GM12878 (cell line): ENCODE measurements at regions not wholly inside any gene's neighbourhood (a gene's known extent, or its start where the extent isn't known, plus 50 kb on each side); places are given as distances from the start of the nearest gene placed in this dataset.
"Not testable (repeated sequence)": the region's sequence is repeated elsewhere in the genome, so short reads cannot be mapped to it uniquely, and the experiment has no call there.

Experiments used
- ATAC-seq: fragments of 200-7000 bp; cut with Tn5 transposase; 3 replicates; pipeline ENCODE4 v1.9.1; 2020; ENCODE audit warnings: mild to moderate bottlenecking, moderate library complexity
- BruUV-seq: library from RNA; stranded (reverse); fragments of 400-500 nt; replicated peaks from 2 replicates; lab custom pipeline; 2021; lab: Mats Ljungman, UMichigan
- CTCF ChIA-PET: fragments of 300-600 bp; sonication (Branson Sonifier 250); formaldehyde crosslinking; extraction: SDS; loops from one replicate; lab custom pipeline; 2021; ENCODE audit warnings: inconsistent platforms; lab: Yijun Ruan, JAX
- POLR2A ChIA-PET: fragments of 350-600 bp; formaldehyde crosslinking; extraction: SDS; loops from one replicate; lab custom pipeline; 2021; ENCODE audit warnings: inconsistent platforms; lab: Charles Lee
- RAD21 ChIA-PET: fragments of 300-600 bp; sonication (Branson Sonifier 250); formaldehyde crosslinking; loops from one replicate; lab custom pipeline; 2023; ENCODE audit warnings: antibody characterized with exemption; ENCODE audit not compliant: unreplicated experiment; lab: Charles Lee
- SMC1A ChIA-PET: fragments of 300-600 bp; sonication (Branson Sonifier 250); formaldehyde crosslinking; loops from one replicate; lab custom pipeline; 2023; ENCODE audit not compliant: unreplicated experiment, uncharacterized antibody; lab: Charles Lee
- DNase-seq: peaks from one replicate; pipeline ENCODE4 v3.0.0-alpha.2; 2011; ENCODE audit warnings: low read depth, low spot score
- FAIRE-seq: peaks from 3 replicates; lab custom pipeline; 2011; peaks lifted over from hg19 to GRCh38; lab: Jason Lieb, UNC
- H2AFZ ChIP-seq: 2 replicates; pipeline ENCODE4 v1.6.0; 2011; ENCODE audit warnings: low read depth, low read length, control low read depth; ENCODE audit not compliant: control insufficient read depth
- H3K27ac ChIP-seq: 2 replicates; pipeline ENCODE4 v1.5.1; 2011; ENCODE audit warnings: control low read depth; ENCODE audit not compliant: control insufficient read depth, insufficient read depth
- H3K27me3 ChIP-seq, 2 experiments: replicated peaks in 1 of 2; 2 replicates each; pipeline versions ENCODE4 v1.6.0 to v1.6.1; 2011; ENCODE audit warnings: low read length in 1 of 2; ENCODE audit not compliant: control insufficient read depth in 2 of 2, insufficient read depth in 2 of 2
- H3K36me3 ChIP-seq, 2 experiments: 2 replicates each; pipeline ENCODE4 v1.5.1; 2011; ENCODE audit warnings: low read length in 1 of 2; ENCODE audit not compliant: control insufficient read depth in 2 of 2, insufficient read depth in 2 of 2
- H3K4me1 ChIP-seq: 2 replicates; pipeline ENCODE4 v1.6.1; 2011; ENCODE audit warnings: mild to moderate bottlenecking, low read length, moderate library complexity, mixed read lengths; ENCODE audit not compliant: control insufficient read depth, insufficient read depth
- H3K4me2 ChIP-seq: 2 replicates; pipeline ENCODE4 v1.6.0; 2011; ENCODE audit warnings: control low read depth; ENCODE audit not compliant: control insufficient read depth, insufficient read depth
- H3K4me3 ChIP-seq: fragments of 200-600 bp; sonication (generic); 2 replicates; pipeline ENCODE4 v1.5.1; 2016
- H3K79me2 ChIP-seq: 2 replicates; pipeline ENCODE4 v1.6.0; 2011; ENCODE audit warnings: low read length; ENCODE audit not compliant: control insufficient read depth, insufficient read depth
- H3K9ac ChIP-seq: 2 replicates; pipeline ENCODE4 v1.8.0; 2011; ENCODE audit warnings: low read length, control low read depth, mixed read lengths; ENCODE audit not compliant: control insufficient read depth, insufficient read depth
- H3K9me3 ChIP-seq: replicated peaks from 3 replicates; pipeline ENCODE4 v1.5.1; 2011; ENCODE audit warnings: mild to moderate bottlenecking, low read length; ENCODE audit not compliant: control insufficient read depth, insufficient read depth
- H4K20me1 ChIP-seq: 2 replicates; pipeline ENCODE4 v1.6.0; 2011; ENCODE audit not compliant: control insufficient read depth, insufficient read depth
- EZH2 ChIP-seq: IDR thresholded peaks from 2 replicates; pipeline ENCODE4 v1.6.1; 2012; ENCODE audit warnings: low read depth, mild to moderate bottlenecking, control low read depth, inconsistent platforms, low read length, borderline replicate concordance; ENCODE audit not compliant: control insufficient read depth
- IRF4 ChIP-seq: IDR thresholded peaks from 2 replicates; pipeline ENCODE4 v1.6.1; 2011; ENCODE audit warnings: low read depth, low read length
- KAT2A ChIP-seq: conservative IDR thresholded peaks from 2 replicates; pipeline ENCODE4 v1.6.1; 2011; ENCODE audit warnings: low read depth, low read length; ENCODE audit not compliant: control insufficient read depth
- MYC ChIP-seq: IDR thresholded peaks from 2 replicates; pipeline ENCODE4 v1.6.1; 2011; ENCODE audit warnings: mild to moderate bottlenecking, low read length, moderate library complexity, inconsistent platforms; ENCODE audit not compliant: insufficient read depth, insufficient replicate concordance, insufficient read length, severe bottlenecking
- NRF1 ChIP-seq: conservative IDR thresholded peaks from 2 replicates; pipeline ENCODE4 v1.6.1; 2011; ENCODE audit warnings: mild to moderate bottlenecking, low read depth, low read length, improper control_type of control experiment
- PAX8 ChIP-seq: fragments of 450-650 bp; IDR thresholded peaks from 2 replicates; pipeline ENCODE4 v1.6.1; 2017; ENCODE audit warnings: mild to moderate bottlenecking, moderate library complexity
- RB1 ChIP-seq: fragments of 450-650 bp; formaldehyde crosslinking; IDR thresholded peaks from 2 replicates; pipeline ENCODE4 v1.6.1; 2017; ENCODE audit warnings: mild to moderate bottlenecking, borderline replicate concordance
- RFX5 ChIP-seq: IDR thresholded peaks from 2 replicates; pipeline ENCODE4 v1.6.1; 2011; ENCODE audit warnings: low read depth, low read length, improper control_type of control experiment
- RUNX3 ChIP-seq: IDR thresholded peaks from 2 replicates; pipeline ENCODE4 v1.6.1; 2012; ENCODE audit warnings: low read length, inconsistent platforms
- SMARCA5 ChIP-seq: fragments of 450-650 bp; IDR thresholded peaks from 2 replicates; pipeline ENCODE4 v1.6.1; 2017; ENCODE audit warnings: mild to moderate bottlenecking
- SMC3 ChIP-seq: IDR thresholded peaks from 2 replicates; pipeline ENCODE4 v1.6.1; 2011; ENCODE audit warnings: low read length, improper control_type of control experiment, borderline replicate concordance
- SP1 ChIP-seq: IDR thresholded peaks from one replicate; pipeline ENCODE4 v1.6.1; 2011; ENCODE audit warnings: low read depth, low read length
- STAT3 ChIP-seq: IDR thresholded peaks from 2 replicates; pipeline ENCODE4 v1.6.1; 2011; ENCODE audit warnings: low read depth, low read length, improper control_type of control experiment
- YY1 ChIP-seq: IDR thresholded peaks from 2 replicates; pipeline ENCODE4 v1.6.1; 2011; ENCODE audit warnings: low read depth, mild to moderate bottlenecking, low read length
- ZNF274 ChIP-seq: IDR thresholded peaks from one replicate; pipeline ENCODE4 v1.8.0; 2011; ENCODE audit not compliant: insufficient read length, insufficient read depth
- ZSCAN29 ChIP-seq: fragments of 450-650 bp; IDR thresholded peaks from 2 replicates; pipeline ENCODE4 v1.6.1; 2017; ENCODE audit warnings: mild to moderate bottlenecking, moderate library complexity
- WGBS: methylation state at CpG from one replicate; pipeline ENCODE4 v1.1.6; 2016; ENCODE audit warnings: low lambda C conversion rate; ENCODE audit not compliant: insufficient replicate concordance, insufficient coverage; ENCODE audit errors: missing lambda C conversion rate; 5-methylcytosine and 5-hydroxymethylcytosine counted together
- in situ Hi-C: fragments of 300-500 bp; cut with MboI; formaldehyde crosslinking; loops from 9 replicates; pipeline ENCODE4 v1.14.3; 2018; ENCODE audit warnings: mixed read lengths
- intact Hi-C: fragments of 100-400 bp; cut with micrococcal nuclease; formaldehyde crosslinking; loops from one replicate; pipeline ENCODE4 v1.14.2; 2022; ENCODE audit not compliant: unreplicated experiment
- TF ChIP-seq, protein P1 (sequence below): IDR thresholded peaks from 2 replicates; pipeline ENCODE4 v1.6.1; 2011; ENCODE audit warnings: mild to moderate bottlenecking, low read depth, low read length, moderate library complexity; ENCODE audit not compliant: insufficient replicate concordance

DNA sequence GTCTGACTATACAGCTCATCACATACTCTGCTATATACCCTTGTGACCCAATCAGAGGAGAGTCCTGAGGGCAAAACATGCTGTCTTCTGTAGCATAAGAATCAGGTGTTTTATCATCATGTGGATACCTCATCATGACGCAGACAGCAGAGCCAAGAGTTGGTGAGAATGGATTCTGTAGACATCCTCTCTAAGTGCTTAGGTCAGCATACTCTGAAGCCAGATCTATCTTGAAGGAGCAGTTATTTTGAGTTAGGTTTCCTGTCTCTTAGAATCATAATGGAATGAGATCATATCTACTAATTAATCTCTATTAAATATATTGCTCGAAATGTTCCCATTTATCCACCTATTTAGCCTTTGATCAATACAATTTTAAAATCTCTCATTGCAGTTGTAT, 190.2 kb upstream of the KCNH7 start:
- Histone ChIP-seq H4K20me1 (no peaks in the 10 kb centered on the region), H3K27me3 (no peaks in the 10 kb centered on the region), H3K9me3 (no peaks in the 10 kb centered on the region), H3K27ac (no peak overlapping the region), H3K36me3 (no peaks in the 10 kb centered on the region), H3K9ac (no peak overlapping the region), H2AFZ (no peak overlapping the region), H3K79me2 (no peaks in the 10 kb centered on the region), H3K4me1 (no peaks in the 10 kb centered on the region), H3K4me2 (no peak overlapping the region), H3K4me3 (no peak overlapping the region)
- TF ChIP-seq ZSCAN29 (no peak), PAX8 (no peak), RFX5 (no peak), RB1 (no peak), KAT2A (no peak), SMC3 (no peak), EZH2 (no peak), RUNX3 (no peak), NRF1 (no peak), MYC (no peak), SMARCA5 (no peak), YY1 (no peak), ZNF274 (no peak), SP1 (no peak), IRF4 (no peak), STAT3 (no peak)
- TF ChIP-seq, protein P1, sequence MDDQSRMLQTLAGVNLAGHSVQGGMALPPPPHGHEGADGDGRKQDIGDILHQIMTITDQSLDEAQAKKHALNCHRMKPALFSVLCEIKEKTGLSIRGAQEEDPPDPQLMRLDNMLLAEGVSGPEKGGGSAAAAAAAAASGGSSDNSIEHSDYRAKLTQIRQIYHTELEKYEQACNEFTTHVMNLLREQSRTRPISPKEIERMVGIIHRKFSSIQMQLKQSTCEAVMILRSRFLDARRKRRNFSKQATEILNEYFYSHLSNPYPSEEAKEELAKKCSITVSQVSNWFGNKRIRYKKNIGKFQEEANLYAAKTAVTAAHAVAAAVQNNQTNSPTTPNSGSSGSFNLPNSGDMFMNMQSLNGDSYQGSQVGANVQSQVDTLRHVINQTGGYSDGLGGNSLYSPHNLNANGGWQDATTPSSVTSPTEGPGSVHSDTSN: no peak
- no TSS peak for BruUV-seq
- no peak for FAIRE-seq
- WGBS: 28% methylated on average over 2 of the region's 2 CpGs
- ChIA-PET SMC1A (no interaction called here), POLR2A (no interaction called here), CTCF (no interaction called here), RAD21 (no interaction called here)
- ATAC-seq: no peak
- in situ Hi-C loops: no loop called here
- no peak for DNase-seq
- intact Hi-C loops: no loop called here

DNA sequence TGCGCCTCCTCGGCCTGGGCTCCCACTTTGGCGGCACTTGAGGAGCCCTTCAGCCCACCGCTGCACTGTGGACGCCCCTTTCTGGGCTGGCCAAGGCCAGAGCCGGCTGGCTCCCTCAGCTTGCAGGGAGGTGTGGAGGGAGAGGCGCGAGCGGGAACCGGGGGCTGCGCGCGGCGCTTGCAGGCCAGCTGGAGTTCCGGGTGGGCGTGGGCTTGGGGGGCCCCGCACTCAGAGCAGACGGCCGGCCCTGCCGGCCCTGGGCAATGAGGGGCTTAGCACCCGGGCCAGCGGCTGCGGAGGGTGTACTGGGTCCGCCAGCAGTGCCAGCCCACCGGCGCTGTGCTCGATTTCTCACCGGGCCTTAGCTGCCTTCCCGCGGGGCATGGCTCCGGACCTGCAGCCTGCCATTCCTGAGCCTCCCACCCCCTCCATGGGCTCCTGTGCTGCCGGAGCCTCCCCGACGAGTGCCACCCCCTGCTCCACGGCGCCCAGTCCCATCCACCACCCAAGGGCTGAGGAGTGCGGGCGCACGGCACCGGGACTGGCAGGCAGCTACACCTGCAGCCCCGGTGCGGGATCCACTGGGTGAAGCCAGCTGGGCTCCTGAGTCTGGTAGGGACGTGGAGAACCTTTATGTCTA, 187.7 kb upstream of the KCNH7 start:
- in situ Hi-C loops, BruUV-seq, RAD21 ChIA-PET, ATAC-seq, FAIRE-seq, H4K20me1 ChIP-seq, H3K9me3 ChIP-seq, intact Hi-C loops, CTCF ChIA-PET, DNase-seq, POLR2A ChIA-PET, H3K9ac ChIP-seq, H3K4me2 ChIP-seq, H3K4me3 ChIP-seq, H3K36me3 ChIP-seq, SMC1A ChIA-PET, H3K27ac ChIP-seq, H3K27me3 ChIP-seq, H3K4me1 ChIP-seq, H3K79me2 ChIP-seq, H2AFZ ChIP-seq: not testable (repeated sequence)
- 71% methylated on average over 30 of the region's 43 CpGs for WGBS
